GM18868 (cell line): ENCODE measurements at regions not wholly inside any gene's neighbourhood (a gene's known extent, or its start where the extent isn't known, plus 50 kb on each side); places are given as distances from the start of the nearest gene placed in this dataset.

Experiments
- ATAC-seq: cut with Tn5 transposase; IDR thresholded peaks from one replicate; pipeline ENCODE4 v1.9.1; 2021; ENCODE audit warnings: mild to moderate bottlenecking, moderate library complexity; ENCODE audit not compliant: unreplicated experiment

- no peak for ATAC-seq
Measured at GRCh38 chr2:193566276-193566675, 1371.5 kb upstream of the TMEFF2 start.

DNA sequence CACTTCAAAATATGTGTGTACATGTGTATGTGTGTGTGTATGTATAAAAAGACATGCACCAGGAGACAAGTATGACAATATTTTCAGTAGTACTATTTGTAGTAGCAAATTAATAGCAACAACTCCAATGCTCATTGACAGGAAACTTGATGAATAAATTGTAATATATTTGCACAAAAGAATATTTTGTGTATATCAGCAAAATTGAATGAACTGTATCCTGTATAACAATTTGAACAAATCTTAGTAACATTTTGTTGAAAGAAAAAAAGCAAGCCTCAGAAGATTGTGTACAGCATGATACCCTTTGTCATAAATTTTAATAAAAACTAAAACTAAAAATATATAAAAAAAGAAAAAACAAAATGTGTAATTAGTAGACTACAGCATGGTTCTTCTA, 1367.3 kb upstream of the TMEFF2 start:
- ATAC-seq = no peak

DNA sequence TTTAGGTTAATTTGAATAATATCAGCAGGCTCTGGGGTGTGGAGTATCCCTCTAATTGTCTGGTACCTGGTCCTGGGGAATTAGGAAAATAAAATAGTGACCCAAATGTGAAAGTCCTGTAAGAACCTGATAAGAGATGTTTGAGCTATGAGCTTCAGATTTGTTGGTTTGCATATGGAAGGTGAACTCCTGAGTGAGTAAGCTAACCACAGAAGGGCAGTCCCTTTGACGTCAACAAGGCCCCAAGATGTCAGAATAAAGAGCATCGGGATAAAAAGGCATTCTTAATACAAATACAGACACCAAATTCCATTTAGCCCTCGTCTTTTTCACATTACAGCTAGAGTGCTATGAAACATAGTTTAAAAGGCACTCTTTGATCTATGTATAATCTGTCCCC, 1366.3 kb upstream of the TMEFF2 start:
- ATAC-seq = peak; percentile 83

DNA sequence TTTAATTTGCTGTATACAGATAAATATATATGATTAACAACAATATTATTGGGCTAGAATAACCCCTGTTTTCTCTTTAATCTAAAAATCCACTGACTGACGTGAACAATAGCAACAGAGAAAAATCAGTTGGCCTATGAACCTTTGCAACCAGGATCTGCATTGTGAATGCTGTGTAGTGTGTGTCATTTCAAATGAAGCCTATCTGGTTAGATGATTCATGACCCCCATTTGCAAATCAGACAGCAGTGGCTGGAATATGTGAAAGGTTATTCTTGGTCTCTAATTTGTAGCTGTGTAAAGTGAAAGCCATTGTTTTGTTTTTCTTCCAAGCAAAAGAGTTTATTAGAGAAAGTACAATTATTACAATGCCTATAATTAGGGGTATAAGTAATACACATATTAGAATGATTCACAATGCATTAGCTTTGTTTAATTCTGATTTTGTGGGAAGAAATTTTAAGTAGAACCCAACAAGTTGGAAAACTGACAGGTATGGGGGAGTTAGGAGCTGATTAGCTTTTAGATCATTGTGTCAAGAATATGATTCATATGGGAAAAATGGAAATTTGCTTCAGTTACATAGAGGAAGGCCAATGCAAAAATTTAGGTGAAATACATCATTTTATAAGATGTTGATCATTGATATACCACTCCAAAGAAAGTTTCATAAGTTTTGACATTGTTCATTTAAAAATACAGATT, 1362.2 kb upstream of the TMEFF2 start:
- ATAC-seq = no peak

- ATAC-seq = no peak
Measured at GRCh38 chr2:193549661-193550060, 1354.9 kb upstream of the TMEFF2 start.

GRCh38 chr2:193542762-193543161, 1348.0 kb upstream of the TMEFF2 start:
- ATAC-seq = no peak

- peak; percentile 98 for ATAC-seq
Measured at GRCh38 chr2:193539188-193539587, 1344.5 kb upstream of the TMEFF2 start.

DNA sequence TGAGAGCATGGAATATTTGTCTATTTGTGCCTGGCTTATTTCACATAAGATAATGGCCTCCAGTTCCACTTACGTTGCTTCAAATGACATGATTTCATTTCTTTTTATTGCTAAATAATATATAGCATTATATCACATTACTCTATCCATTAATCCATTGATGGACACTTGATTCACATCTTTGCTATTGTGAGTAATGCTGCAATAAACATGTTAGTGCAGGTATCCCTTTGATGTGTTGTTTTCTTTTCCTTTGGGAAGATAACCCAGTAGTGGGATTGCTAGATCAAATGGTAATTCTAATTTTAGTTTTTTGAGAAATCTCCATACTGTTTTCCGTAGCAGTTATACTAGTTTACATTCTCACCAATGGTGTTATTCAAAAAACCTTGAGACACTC, 1343.3 kb upstream of the TMEFF2 start:
- no peak for ATAC-seq

GRCh38 chr2:193537531-193537930, 1342.8 kb upstream of the TMEFF2 start:
- no peak for ATAC-seq

DNA sequence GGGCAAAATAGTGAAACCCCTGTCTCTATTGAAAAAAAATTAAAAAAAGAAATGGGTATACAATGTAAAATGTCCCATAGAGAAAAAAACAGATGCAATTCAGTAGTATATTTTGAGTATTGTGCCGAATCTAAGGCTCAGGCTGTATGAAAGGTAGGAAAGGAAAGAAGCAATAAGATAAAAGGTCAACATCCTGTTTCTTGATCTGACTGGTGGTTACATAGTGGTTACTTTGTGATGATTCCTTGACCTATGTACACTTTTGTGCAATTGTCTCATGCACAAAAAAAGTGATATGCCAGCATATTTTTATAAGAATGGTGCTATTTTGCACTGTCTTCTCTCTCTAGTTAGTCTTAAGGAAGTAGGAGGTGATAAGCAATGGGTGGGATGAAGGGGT, 1333.7 kb upstream of the TMEFF2 start:
- ATAC-seq = no peak

DNA sequence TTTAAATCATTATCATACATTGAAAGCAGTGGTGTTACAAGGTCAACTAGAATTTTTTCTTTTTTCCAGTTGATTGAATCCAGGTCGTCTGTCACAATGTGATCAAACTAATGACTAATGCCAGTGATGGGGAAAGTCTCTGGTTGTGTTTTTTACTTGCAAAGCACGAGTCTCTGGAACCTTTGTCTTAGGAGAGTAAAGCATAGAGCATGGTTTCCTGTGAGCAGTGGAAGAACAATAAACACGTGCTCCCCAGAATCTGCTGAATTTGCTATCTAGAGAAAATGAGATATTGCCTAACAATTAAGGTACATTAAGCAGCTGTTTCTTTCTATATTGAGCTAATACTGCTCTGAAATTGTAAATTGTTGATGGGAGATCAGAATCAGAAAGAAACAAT, 1332.4 kb upstream of the TMEFF2 start:
- no peak for ATAC-seq

DNA sequence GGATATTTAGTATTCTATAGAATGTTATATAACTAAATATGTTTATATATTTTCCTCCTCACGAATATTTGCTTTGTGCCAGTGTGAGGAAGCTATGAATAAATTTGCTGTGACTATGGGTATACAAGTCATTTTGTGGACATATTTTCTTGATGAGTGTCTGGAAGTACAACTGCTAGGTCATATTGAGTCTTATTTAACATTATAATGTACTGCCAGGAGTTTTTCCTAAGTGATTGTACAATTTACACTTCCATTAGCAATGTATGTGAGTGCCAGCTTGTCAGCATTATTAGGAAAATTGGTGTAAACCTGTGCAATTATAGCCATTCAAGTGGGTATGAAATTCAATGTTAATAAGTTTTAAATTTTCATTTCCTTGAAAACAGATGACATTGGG, 1328.9 kb upstream of the TMEFF2 start:
- no peak for ATAC-seq

GRCh38 chr2:193521523-193521922, 1326.8 kb upstream of the TMEFF2 start:
- no peak for ATAC-seq

DNA sequence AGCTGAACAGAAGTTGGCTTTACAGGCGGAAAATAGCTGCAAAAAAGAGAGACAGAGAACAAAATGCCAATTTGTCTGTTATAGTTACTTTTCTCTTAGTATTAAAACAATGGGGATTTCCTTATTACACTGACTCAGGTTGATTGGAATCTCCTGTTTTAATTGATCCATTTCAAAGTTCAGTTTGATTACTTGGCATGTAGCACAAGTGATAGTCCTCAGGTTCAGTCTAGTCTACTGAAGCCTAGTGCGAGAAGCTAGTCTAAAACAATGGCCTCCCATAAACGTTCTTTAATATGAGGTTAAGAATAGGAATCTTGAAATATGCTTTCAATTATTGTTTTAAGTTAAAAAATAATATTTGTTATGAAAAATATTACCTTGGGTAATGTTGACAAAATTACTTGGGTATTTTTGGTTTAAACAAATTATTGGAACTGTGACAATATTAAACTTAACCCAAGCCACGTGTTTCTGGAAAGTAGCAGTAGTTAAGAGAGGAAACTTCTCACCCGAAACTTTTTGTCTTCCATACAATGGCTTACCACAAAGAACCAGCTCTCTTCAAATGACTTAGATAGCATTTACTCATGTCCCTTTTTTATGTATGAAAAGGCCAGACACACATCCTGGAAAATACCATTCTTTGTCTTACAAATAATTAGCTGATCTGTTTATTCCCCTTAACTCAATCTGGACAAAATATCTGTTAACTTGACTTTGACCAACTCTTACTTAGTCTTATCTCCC, 1326.2 kb upstream of the TMEFF2 start:
- ATAC-seq = no peak

- no peak for ATAC-seq
Measured at GRCh38 chr2:193518041-193518817, 1323.5 kb upstream of the TMEFF2 start.

- ATAC-seq = no peak
Measured at GRCh38 chr2:193517615-193518014, 1322.9 kb upstream of the TMEFF2 start.

DNA sequence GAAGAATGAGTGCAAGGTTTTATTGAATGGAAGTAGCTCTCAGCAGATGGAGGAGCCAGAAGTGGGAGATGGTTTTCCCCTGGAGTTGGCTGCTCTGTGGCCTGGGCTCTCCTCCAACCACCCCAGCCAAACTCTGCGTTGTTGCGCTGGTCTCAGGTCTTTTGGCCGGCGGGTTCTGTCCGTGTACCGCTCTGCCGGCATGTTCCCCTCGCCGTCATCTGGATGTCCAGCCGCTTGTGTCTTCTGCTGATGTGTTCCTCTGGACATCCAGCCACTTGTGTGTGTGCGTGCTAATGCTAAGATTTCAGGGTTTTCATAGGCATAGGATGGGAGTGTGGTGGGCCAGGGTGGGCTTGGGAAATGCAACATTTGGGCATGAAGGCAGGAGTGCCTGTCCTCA, 1311.3 kb upstream of the TMEFF2 start:
- no peak for ATAC-seq

- ATAC-seq = no peak
Measured at GRCh38 chr2:193505620-193506019, 1310.9 kb upstream of the TMEFF2 start.

- no peak for ATAC-seq
Measured at GRCh38 chr2:193502363-193503035, 1307.8 kb upstream of the TMEFF2 start.

DNA sequence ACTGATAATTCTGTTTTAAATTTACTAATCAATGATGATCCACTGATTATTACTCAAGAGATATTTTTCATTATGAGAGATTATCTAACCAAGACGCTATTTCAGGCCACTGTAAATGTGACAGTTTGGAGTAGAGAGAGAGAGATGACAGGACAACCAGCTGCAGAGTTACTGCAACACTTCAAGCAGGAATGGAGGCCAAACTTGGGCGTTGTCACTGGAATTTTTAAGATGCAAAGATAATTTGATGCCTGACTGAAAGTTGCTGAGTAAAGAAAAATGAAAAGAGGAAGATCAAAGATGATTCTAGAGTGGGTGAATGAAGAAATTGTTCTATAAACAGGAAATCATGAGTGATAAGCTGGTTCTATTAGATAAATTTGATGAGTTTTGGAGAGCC, 1302.1 kb upstream of the TMEFF2 start:
- ATAC-seq = no peak

DNA sequence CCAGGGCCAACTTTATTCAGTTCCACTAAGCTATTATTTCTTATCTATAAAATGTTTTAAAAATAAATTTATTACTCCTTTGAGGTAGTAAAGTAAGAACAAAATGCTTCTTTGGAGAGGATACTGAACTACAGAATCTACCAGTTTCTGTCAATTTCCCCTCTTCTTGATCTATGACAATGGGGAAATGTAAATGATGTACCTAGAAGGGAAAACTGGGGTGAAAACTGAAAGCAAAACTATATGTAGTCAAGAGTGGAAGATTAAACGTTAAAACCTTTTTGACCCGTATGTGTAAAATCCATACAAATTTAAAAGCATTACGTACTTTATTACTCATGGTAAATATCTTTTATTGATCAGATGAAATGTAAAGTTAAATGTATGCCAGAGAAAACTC, 1287.8 kb upstream of the TMEFF2 start:
- ATAC-seq = peak; percentile 83
